Colonic mucosa (tissue), 4 donors: ENCODE measurements at regions not wholly inside any gene's neighbourhood (a gene's known extent, or its start where the extent isn't known, plus 50 kb on each side); places are given as distances from the start of the nearest gene placed in this dataset.

Source experiments
- DNase-seq: peaks from one replicate; pipeline ENCODE4 v3.0.0-alpha.2; 2020
- H3K27ac ChIP-seq: fragments of 200-600 bp; one replicate; pipeline ENCODE4 v1.8.0; 2021
- H3K27me3 ChIP-seq: fragments of 200-600 bp; one replicate; pipeline ENCODE4 v1.8.0; 2021
- H3K36me3 ChIP-seq: fragments of 200-600 bp; one replicate; pipeline ENCODE4 v1.8.0; 2021
- H3K4me1 ChIP-seq: fragments of 200-600 bp; one replicate; pipeline ENCODE4 v1.8.0; 2021; ENCODE audit warnings: mild to moderate bottlenecking
- H3K4me3 ChIP-seq: fragments of 200-600 bp; one replicate; pipeline ENCODE4 v1.8.0; 2021
- H3K9ac ChIP-seq, 2 donors: one replicate each; pipeline ENCODE4 v1.7.0; 2013; ENCODE audit warnings: control low read depth in 2 of 2, low read depth in 2 of 2, low read length in 2 of 2
- H3K9me3 ChIP-seq: fragments of 200-600 bp; one replicate; pipeline ENCODE4 v1.8.0; 2021
- CTCF ChIP-seq: fragments of 200-600 bp; IDR thresholded peaks from one replicate; pipeline ENCODE4 v1.8.0; 2022; ENCODE audit warnings: antibody characterized with exemption, mild to moderate bottlenecking
- intact Hi-C: fragments of 100-400 bp; cut with DNase I; formaldehyde crosslinking; loops from one replicate; pipeline ENCODE4 v1.14.1; 2022
- donor health status: healthy.
- donor health status: DM: no; HTN: no; CAD: no.
- donor health status: DM: no; HTN: no; CAD: no.

- intact Hi-C loops: no loop called here
- Histone ChIP-seq H3K9ac (no peak overlapping the region), H3K4me3 (no peak overlapping the region), H3K27me3 (no peaks in the 10 kb centered on the region), H3K27ac (no peak overlapping the region), H3K36me3 (no peaks in the 10 kb centered on the region), H3K9me3 (no peaks in the 10 kb centered on the region), H3K4me1 (no peaks in the 10 kb centered on the region)
- no peak for TF ChIP-seq CTCF
- DNase-seq: no peak
Measured at GRCh38 chr2:12987246-12987645, 270.5 kb downstream of the TRIB2 start.

- no peaks in the 10 kb centered on the region for H3K36me3 ChIP-seq
- no peaks in the 10 kb centered on the region for H3K27me3 ChIP-seq
- no peak overlapping the region for H3K4me3 ChIP-seq
- H3K4me1 ChIP-seq: no peaks in the 10 kb centered on the region
- intact Hi-C loops: no loop called here
- no peak overlapping the region for H3K9ac ChIP-seq
- TF ChIP-seq CTCF: no peak
- H3K27ac ChIP-seq: no peak overlapping the region
- no peak for DNase-seq
- no peaks in the 10 kb centered on the region for H3K9me3 ChIP-seq
Measured at GRCh38 chr2:12988279-12988678, 271.5 kb downstream of the TRIB2 start.

- DNase-seq: no peak
- intact Hi-C loops: no loop called here
- Histone ChIP-seq H3K27me3 (no peaks in the 10 kb centered on the region), H3K4me3 (no peak overlapping the region), H3K4me1 (no peaks in the 10 kb centered on the region), H3K9me3 (no peaks in the 10 kb centered on the region), H3K9ac (no peak overlapping the region), H3K27ac (no peak overlapping the region), H3K36me3 (no peaks in the 10 kb centered on the region)
- TF ChIP-seq CTCF: no peak
Measured at GRCh38 chr2:12990523-12990922, 273.8 kb downstream of the TRIB2 start.

GRCh38 chr2:12998685-12999084 lies 281.9 kb downstream of the TRIB2 start:
- no peak for DNase-seq
- Histone ChIP-seq H3K4me3 (no peak overlapping the region), H3K4me1 (no peaks in the 10 kb centered on the region), H3K9me3 (no peaks in the 10 kb centered on the region), H3K9ac (no peak overlapping the region), H3K36me3 (no peaks in the 10 kb centered on the region), H3K27ac (no peak overlapping the region), H3K27me3 (no peaks in the 10 kb centered on the region)
- intact Hi-C loops: no loop called here
- no peak for TF ChIP-seq CTCF

- Histone ChIP-seq H3K36me3 (no peaks in the 10 kb centered on the region), H3K4me1 (no peaks in the 10 kb centered on the region), H3K27me3 (no peaks in the 10 kb centered on the region), H3K4me3 (no peak overlapping the region), H3K9ac (no peak overlapping the region), H3K27ac (no peak overlapping the region), H3K9me3 (no peaks in the 10 kb centered on the region)
- no peak for TF ChIP-seq CTCF
- no peak for DNase-seq
- intact Hi-C loops: loop anchor here (10.0 kb wide), 2 partner anchors 286 to 1166 kb away; partner anchors contain the start of gene TRIB2
Measured at GRCh38 chr2:13000664-13001363, 284.1 kb downstream of the TRIB2 start.
